ENCODE measurements at regions not wholly inside any gene's neighbourhood (a gene's known extent, or its start where the extent isn't known, plus 50 kb on each side); places are given as distances from the start of the nearest gene placed in this dataset.

DNA sequence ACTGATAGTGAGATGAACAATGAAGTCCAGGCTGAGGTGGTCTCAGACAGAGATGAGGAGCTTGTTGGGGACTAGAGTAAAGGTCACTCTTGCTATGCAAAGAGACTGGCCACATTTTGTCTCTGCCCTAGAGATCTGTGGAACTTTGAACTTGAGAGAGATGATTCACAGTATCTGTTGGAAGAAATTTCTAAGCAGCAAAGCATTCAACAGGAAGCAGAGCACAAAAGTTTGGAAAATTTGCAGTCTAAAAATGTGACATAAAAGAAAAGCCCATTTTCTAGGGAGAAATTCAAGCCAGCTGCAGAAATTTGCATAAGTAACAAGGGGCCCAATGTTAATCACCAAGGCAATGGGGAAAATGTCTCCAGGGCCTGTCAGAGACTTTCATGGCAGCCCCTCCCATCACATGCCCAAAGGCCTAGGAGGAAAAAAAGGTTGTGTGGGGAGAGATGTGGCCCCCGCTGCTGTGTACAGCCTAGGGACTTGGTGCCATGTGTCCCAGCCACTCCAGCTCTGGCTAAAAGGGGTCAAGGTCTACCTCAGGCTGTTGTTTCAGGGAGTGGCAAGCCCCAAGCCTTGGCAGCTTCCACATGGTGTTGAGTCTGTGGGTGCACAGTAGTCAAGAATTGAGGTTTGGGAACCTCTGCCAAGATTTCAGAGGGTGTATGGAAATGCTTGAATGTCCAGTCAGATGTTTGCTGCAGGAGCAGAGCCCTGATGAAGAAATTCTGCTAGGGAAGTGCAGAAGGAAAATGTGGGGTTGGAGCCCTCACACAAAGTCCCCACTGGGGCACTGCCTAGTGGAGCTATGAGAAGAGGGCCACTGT lies 262.8 kb downstream of the DKK2 start:
- TF ChIP-seq CHD4 (IDR thresholded peaks at IDR 0.05) (no peak), YY1 (IDR thresholded peaks at IDR 0.05; ENCODE audit: low read depth, low read length) (no peak), MXI1 (IDR thresholded peaks at IDR 0.05; ENCODE audit: low read depth, low read length) (no peak), SMC3 (IDR thresholded peaks at IDR 0.05; ENCODE audit: borderline replicate concordance, low read length) (no peak), ZNF384 (IDR thresholded peaks at IDR 0.05; ENCODE audit: borderline replicate concordance, low read depth, low read length) (no peak), RAD21 (IDR thresholded peaks at IDR 0.05; ENCODE audit: insufficient read depth, low read depth, low read length) (no peak), SUZ12 (IDR thresholded peaks at IDR 0.05; ENCODE audit: unreplicated experiment) (no peak), EP300 (IDR thresholded peaks at IDR 0.05; ENCODE audit: borderline replicate concordance in 1 of 2, control insufficient read depth in 1 of 2, low read depth in 2 of 2, low read length in 2 of 2) (no peak)
- TF ChIP-seq, protein P1, sequence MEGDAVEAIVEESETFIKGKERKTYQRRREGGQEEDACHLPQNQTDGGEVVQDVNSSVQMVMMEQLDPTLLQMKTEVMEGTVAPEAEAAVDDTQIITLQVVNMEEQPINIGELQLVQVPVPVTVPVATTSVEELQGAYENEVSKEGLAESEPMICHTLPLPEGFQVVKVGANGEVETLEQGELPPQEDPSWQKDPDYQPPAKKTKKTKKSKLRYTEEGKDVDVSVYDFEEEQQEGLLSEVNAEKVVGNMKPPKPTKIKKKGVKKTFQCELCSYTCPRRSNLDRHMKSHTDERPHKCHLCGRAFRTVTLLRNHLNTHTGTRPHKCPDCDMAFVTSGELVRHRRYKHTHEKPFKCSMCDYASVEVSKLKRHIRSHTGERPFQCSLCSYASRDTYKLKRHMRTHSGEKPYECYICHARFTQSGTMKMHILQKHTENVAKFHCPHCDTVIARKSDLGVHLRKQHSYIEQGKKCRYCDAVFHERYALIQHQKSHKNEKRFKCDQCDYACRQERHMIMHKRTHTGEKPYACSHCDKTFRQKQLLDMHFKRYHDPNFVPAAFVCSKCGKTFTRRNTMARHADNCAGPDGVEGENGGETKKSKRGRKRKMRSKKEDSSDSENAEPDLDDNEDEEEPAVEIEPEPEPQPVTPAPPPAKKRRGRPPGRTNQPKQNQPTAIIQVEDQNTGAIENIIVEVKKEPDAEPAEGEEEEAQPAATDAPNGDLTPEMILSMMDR (IDR thresholded peaks at IDR 0.05 in 2 of 3, conservative IDR thresholded peaks at IDR 0.05 in 1 of 3; ENCODE audit: control insufficient read depth in 2 of 3, extremely low read depth in 1 of 3, insufficient read depth in 1 of 3, low read depth in 3 of 3, low read length in 3 of 3), result no peak
- TF ChIP-seq, protein P2, sequence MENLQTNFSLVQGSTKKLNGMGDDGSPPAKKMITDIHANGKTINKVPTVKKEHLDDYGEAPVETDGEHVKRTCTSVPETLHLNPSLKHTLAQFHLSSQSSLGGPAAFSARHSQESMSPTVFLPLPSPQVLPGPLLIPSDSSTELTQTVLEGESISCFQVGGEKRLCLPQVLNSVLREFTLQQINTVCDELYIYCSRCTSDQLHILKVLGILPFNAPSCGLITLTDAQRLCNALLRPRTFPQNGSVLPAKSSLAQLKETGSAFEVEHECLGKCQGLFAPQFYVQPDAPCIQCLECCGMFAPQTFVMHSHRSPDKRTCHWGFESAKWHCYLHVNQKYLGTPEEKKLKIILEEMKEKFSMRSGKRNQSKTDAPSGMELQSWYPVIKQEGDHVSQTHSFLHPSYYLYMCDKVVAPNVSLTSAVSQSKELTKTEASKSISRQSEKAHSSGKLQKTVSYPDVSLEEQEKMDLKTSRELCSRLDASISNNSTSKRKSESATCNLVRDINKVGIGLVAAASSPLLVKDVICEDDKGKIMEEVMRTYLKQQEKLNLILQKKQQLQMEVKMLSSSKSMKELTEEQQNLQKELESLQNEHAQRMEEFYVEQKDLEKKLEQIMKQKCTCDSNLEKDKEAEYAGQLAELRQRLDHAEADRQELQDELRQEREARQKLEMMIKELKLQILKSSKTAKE (IDR thresholded peaks at IDR 0.05; ENCODE audit: low read depth, poor library complexity, severe bottlenecking), result no peak
- TF ChIP-seq, protein P3, sequence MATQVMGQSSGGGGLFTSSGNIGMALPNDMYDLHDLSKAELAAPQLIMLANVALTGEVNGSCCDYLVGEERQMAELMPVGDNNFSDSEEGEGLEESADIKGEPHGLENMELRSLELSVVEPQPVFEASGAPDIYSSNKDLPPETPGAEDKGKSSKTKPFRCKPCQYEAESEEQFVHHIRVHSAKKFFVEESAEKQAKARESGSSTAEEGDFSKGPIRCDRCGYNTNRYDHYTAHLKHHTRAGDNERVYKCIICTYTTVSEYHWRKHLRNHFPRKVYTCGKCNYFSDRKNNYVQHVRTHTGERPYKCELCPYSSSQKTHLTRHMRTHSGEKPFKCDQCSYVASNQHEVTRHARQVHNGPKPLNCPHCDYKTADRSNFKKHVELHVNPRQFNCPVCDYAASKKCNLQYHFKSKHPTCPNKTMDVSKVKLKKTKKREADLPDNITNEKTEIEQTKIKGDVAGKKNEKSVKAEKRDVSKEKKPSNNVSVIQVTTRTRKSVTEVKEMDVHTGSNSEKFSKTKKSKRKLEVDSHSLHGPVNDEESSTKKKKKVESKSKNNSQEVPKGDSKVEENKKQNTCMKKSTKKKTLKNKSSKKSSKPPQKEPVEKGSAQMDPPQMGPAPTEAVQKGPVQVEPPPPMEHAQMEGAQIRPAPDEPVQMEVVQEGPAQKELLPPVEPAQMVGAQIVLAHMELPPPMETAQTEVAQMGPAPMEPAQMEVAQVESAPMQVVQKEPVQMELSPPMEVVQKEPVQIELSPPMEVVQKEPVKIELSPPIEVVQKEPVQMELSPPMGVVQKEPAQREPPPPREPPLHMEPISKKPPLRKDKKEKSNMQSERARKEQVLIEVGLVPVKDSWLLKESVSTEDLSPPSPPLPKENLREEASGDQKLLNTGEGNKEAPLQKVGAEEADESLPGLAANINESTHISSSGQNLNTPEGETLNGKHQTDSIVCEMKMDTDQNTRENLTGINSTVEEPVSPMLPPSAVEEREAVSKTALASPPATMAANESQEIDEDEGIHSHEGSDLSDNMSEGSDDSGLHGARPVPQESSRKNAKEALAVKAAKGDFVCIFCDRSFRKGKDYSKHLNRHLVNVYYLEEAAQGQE (IDR thresholded peaks at IDR 0.05; ENCODE audit: low read depth, low read length), result no peak
- TF ChIP-seq, protein P4, sequence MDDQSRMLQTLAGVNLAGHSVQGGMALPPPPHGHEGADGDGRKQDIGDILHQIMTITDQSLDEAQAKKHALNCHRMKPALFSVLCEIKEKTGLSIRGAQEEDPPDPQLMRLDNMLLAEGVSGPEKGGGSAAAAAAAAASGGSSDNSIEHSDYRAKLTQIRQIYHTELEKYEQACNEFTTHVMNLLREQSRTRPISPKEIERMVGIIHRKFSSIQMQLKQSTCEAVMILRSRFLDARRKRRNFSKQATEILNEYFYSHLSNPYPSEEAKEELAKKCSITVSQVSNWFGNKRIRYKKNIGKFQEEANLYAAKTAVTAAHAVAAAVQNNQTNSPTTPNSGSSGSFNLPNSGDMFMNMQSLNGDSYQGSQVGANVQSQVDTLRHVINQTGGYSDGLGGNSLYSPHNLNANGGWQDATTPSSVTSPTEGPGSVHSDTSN (IDR thresholded peaks at IDR 0.05; ENCODE audit: insufficient replicate concordance, low read depth, low read length), result no peak
